HG03108 (cell line): ENCODE measurements at regions not wholly inside any gene's neighbourhood (a gene's known extent, or its start where the extent isn't known, plus 50 kb on each side); places are given as distances from the start of the nearest gene placed in this dataset.

Experiments used
- ATAC-seq: cut with Tn5 transposase; IDR thresholded peaks from one replicate; pipeline ENCODE4 v1.9.1; 2021; ENCODE audit warnings: moderate library complexity; ENCODE audit not compliant: unreplicated experiment

DNA sequence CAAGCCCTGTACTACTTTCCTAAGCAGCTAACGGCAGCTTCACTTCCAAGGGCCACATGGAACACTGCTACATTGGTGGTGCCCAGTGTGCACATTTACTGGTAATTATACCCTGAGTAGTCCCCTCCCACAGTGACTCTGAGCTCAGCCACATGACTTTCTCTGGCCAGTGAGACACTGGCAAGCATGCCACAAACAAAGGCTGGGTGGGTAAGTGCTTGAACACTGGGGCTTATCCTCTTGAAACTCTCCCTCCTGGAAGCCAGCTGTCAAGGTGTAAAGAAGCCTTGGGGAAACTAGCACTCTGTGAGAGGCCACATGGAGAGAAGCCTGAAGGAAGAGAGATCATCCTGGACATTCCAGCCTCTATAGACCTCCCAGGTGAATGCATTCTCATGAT lies 54.4 kb upstream of the DRD2 start:
- ATAC-seq = no peak

DNA sequence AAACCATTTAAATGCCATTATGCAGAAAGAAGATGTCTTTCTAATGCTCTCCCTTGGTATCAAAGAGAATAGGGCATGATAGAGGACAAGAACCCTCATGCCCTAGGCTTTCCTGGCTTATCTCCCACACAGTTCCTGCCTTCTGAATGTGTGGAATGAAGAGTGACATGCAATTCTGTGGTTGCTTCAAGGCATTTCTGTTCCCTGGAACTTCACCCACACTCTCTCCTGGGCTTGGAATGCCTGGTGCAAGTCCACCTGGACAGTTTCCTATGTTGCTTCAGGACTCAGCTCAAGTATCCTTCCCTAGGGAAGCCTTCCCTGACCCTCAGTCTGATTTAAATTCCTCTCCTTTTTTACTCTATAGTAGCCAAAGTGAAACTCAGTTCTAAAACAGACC lies 53.8 kb upstream of the DRD2 start:
- ATAC-seq = no peak

- no peak for ATAC-seq
These were observed 51.3 kb upstream of the DRD2 start for GRCh38 chr11:113526521-113526920.
